ENCODE measurements at regions not wholly inside any gene's neighbourhood (a gene's known extent, or its start where the extent isn't known, plus 50 kb on each side); places are given as distances from the start of the nearest gene placed in this dataset.

DNA sequence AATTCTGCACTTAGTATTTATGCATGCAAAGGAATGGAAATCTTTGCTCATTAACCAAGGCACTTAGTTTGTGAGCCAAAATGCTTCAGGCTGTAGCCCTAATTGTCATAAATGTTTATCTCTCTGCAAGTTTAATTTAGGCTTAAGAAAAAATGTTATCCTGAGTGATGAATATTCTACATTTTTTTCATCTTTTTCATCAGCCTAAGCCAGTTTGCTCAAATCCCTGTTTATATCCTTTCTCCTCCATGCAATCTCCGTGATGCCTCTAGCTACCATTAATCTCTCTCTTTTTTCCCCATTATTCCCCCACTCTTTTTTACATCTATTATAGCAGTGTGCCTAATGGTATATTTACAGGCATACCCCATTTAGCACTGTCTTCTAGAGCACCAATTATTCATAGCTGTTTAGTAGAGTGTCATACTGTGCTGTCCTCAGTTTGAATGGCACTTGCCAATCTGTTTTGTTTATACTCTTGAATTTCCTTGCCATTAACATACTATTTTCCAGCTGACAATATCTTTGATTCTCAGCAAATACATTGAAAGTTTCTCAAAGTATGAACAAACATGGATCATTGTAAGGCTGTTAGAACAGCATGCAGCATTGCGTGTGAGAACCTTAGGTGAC, 1457.0 kb downstream of the MAT2B start:
- TF ChIP-seq EGR1 (IDR thresholded peaks at IDR 0.05; ENCODE audit: low read depth in 2 of 2) (no peak), HNF4G (IDR thresholded peaks at IDR 0.05) (no peak), RAD21 (IDR thresholded peaks at IDR 0.05) (no peak), YY1 (IDR thresholded peaks at IDR 0.05) (no peak), HNF4A (conservative IDR thresholded peaks at IDR 0.05) (no peak), JUND (IDR thresholded peaks at IDR 0.05) (no peak), GABPA (IDR thresholded peaks at IDR 0.05 in 1 of 2, conservative IDR thresholded peaks at IDR 0.05 in 1 of 2) (no peak), RXRA (IDR thresholded peaks at IDR 0.05) (no peak), MAX (IDR thresholded peaks at IDR 0.05) (no peak)
- TF ChIP-seq, protein P1, sequence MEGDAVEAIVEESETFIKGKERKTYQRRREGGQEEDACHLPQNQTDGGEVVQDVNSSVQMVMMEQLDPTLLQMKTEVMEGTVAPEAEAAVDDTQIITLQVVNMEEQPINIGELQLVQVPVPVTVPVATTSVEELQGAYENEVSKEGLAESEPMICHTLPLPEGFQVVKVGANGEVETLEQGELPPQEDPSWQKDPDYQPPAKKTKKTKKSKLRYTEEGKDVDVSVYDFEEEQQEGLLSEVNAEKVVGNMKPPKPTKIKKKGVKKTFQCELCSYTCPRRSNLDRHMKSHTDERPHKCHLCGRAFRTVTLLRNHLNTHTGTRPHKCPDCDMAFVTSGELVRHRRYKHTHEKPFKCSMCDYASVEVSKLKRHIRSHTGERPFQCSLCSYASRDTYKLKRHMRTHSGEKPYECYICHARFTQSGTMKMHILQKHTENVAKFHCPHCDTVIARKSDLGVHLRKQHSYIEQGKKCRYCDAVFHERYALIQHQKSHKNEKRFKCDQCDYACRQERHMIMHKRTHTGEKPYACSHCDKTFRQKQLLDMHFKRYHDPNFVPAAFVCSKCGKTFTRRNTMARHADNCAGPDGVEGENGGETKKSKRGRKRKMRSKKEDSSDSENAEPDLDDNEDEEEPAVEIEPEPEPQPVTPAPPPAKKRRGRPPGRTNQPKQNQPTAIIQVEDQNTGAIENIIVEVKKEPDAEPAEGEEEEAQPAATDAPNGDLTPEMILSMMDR (IDR thresholded peaks at IDR 0.05; ENCODE audit: low read depth, low read length, missing input control), result no peak

Measured in liver (tissue), 3 donors.